GM12892 (cell line): ENCODE measurements at regions not wholly inside any gene's neighbourhood (a gene's known extent, or its start where the extent isn't known, plus 50 kb on each side); places are given as distances from the start of the nearest gene placed in this dataset.

Experiments used
- POLR2A ChIP-seq: IDR thresholded peaks from 2 replicates; pipeline ENCODE4 v1.6.1; 2011; ENCODE audit warnings: low read depth, low read length, control low read depth
- POLR2AphosphoS5 ChIP-seq: IDR thresholded peaks from 2 replicates; pipeline ENCODE4 v1.6.1; 2011; ENCODE audit warnings: low read depth, low read length, control low read depth
- TAF1 ChIP-seq: IDR thresholded peaks from 2 replicates; pipeline ENCODE4 v1.6.1; 2011; ENCODE audit warnings: low read depth, mild to moderate bottlenecking, control low read depth, low read length, borderline replicate concordance

GRCh38 chr15:62740141-62741004 lies 302.2 kb upstream of the TPM1 start:
- TF ChIP-seq POLR2A (no peak), POLR2AphosphoS5 (no peak), TAF1 (no peak)
